Renal cortex interstitium (tissue), 11 donors: ENCODE measurements at regions not wholly inside any gene's neighbourhood (a gene's known extent, or its start where the extent isn't known, plus 50 kb on each side); places are given as distances from the start of the nearest gene placed in this dataset.

Experiments used
- DNase-seq, 11 donors: peaks; one replicate each; pipeline ENCODE4 v3.0.0-alpha.2; 2013; ENCODE audit warnings: low read depth in 9 of 11, low spot score in 4 of 11; ENCODE audit errors: extremely low read depth in 1 of 11

- no peak for DNase-seq
Measured at GRCh38 chr9:16121168-16121567, 568.3 kb downstream of the CCDC171 start.

GRCh38 chr9:16121601-16122286 is 568.9 kb downstream of the CCDC171 start:
- no peak for DNase-seq

- no peak for DNase-seq
Measured at GRCh38 chr9:16125629-16126028, 572.8 kb downstream of the CCDC171 start.

- DNase-seq: no peak
Measured at GRCh38 chr9:16126042-16126441, 573.2 kb downstream of the CCDC171 start.

GRCh38 chr9:16128003-16128402 is 575.2 kb downstream of the CCDC171 start:
- DNase-seq: no peak

- DNase-seq: no peak
Measured at GRCh38 chr9:16131264-16131663, 578.4 kb downstream of the CCDC171 start.

GRCh38 chr9:16132513-16132912 is 579.7 kb downstream of the CCDC171 start:
- DNase-seq: no peak

- no peak for DNase-seq
Measured at GRCh38 chr9:16133032-16133431, 580.2 kb downstream of the CCDC171 start.

- peak in 4 of 11 donors; percentile 36 to 48 (median 38) for DNase-seq
Measured at GRCh38 chr9:16133556-16134227, 580.8 kb downstream of the CCDC171 start.

GRCh38 chr9:16134351-16134750 is 581.5 kb downstream of the CCDC171 start:
- no peak for DNase-seq

GRCh38 chr9:16135968-16136367 is 583.1 kb downstream of the CCDC171 start:
- no peak for DNase-seq

GRCh38 chr9:16136451-16136850 is 583.6 kb downstream of the CCDC171 start:
- no peak for DNase-seq

GRCh38 chr9:16136961-16137360 is 584.1 kb downstream of the CCDC171 start:
- no peak for DNase-seq

- peak in 10 of 11 donors; percentile 41 to 78 (median 64) for DNase-seq
Measured at GRCh38 chr9:16138561-16139491, 586.0 kb downstream of the CCDC171 start.

GRCh38 chr9:16139774-16140173 is 586.9 kb downstream of the CCDC171 start:
- DNase-seq: peak in 8 of 11 donors; percentile 31 to 68 (median 54)

- DNase-seq: no peak
Measured at GRCh38 chr9:16143310-16143709, 590.5 kb downstream of the CCDC171 start.

GRCh38 chr9:16143947-16144890 is 591.4 kb downstream of the CCDC171 start:
- no peak for DNase-seq

- peak in 4 of 11 donors; percentile 30 to 52 (median 38) for DNase-seq
Measured at GRCh38 chr9:16145196-16145950, 592.5 kb downstream of the CCDC171 start.
